Activated naive CD4-positive, alpha-beta T cell treated with anti-CD3 and anti-CD28 coated beads, Interleukin-2, amount 50 U/mL, for 24 hours (primary cell): ENCODE measurements at regions not wholly inside any gene's neighbourhood (a gene's known extent, or its start where the extent isn't known, plus 50 kb on each side); places are given as distances from the start of the nearest gene placed in this dataset.

ENCODE experiments used
- H3K27ac Mint-ChIP-seq: one replicate; pipeline ENCODE4 v1.8.0; 2021; ENCODE audit warnings: mild to moderate bottlenecking, mixed read lengths
- H3K27me3 Mint-ChIP-seq: one replicate; pipeline ENCODE4 v1.8.0; 2021; ENCODE audit warnings: mixed read lengths
- H3K36me3 Mint-ChIP-seq: one replicate; pipeline ENCODE4 v1.8.0; 2021; ENCODE audit warnings: mixed read lengths
- H3K4me1 Mint-ChIP-seq: one replicate; pipeline ENCODE4 v1.8.0; 2021; ENCODE audit warnings: mixed read lengths
- H3K4me3 Mint-ChIP-seq: one replicate; pipeline ENCODE4 v1.8.0; 2021; ENCODE audit warnings: mild to moderate bottlenecking, mixed read lengths
- H3K9me3 Mint-ChIP-seq: one replicate; pipeline ENCODE4 v1.8.0; 2021; ENCODE audit warnings: mixed read lengths

GRCh38 chr4:65791812-65792308 is 121.6 kb upstream of the EPHA5 start:
- no peaks in the 10 kb centered on the region for H3K36me3 Mint-ChIP-seq
- no peak overlapping the region for H3K27ac Mint-ChIP-seq
- H3K9me3 Mint-ChIP-seq, result no peaks in the 10 kb centered on the region
- H3K27me3 Mint-ChIP-seq, result no peaks in the 10 kb centered on the region
- H3K4me1 Mint-ChIP-seq, result no peaks in the 10 kb centered on the region
- no peak overlapping the region for H3K4me3 Mint-ChIP-seq

- Mint-ChIP-seq H3K27me3 (no peaks in the 10 kb centered on the region), H3K9me3 (no peaks in the 10 kb centered on the region), H3K36me3 (no peaks in the 10 kb centered on the region), H3K4me3 (no peak overlapping the region), H3K4me1 (no peaks in the 10 kb centered on the region), H3K27ac (no peak overlapping the region)
These were observed 121.0 kb upstream of the EPHA5 start for GRCh38 chr4:65791111-65791811.

GRCh38 chr4:65789805-65790204 is 119.5 kb upstream of the EPHA5 start:
- H3K27ac Mint-ChIP-seq, result no peak overlapping the region
- H3K4me3 Mint-ChIP-seq, result no peak overlapping the region
- no peaks in the 10 kb centered on the region for H3K4me1 Mint-ChIP-seq
- no peaks in the 10 kb centered on the region for H3K27me3 Mint-ChIP-seq
- peaks cover 3% of the 10 kb centered on the region for H3K9me3 Mint-ChIP-seq
- H3K36me3 Mint-ChIP-seq, result no peaks in the 10 kb centered on the region

- H3K9me3 Mint-ChIP-seq, result peaks cover 7% of the 10 kb centered on the region
- H3K4me1 Mint-ChIP-seq, result no peaks in the 10 kb centered on the region
- no peaks in the 10 kb centered on the region for H3K36me3 Mint-ChIP-seq
- no peak overlapping the region for H3K27ac Mint-ChIP-seq
- no peak overlapping the region for H3K4me3 Mint-ChIP-seq
- H3K27me3 Mint-ChIP-seq, result no peaks in the 10 kb centered on the region
These were observed 119.1 kb upstream of the EPHA5 start for GRCh38 chr4:65789341-65789740.

- no peak overlapping the region for H3K4me3 Mint-ChIP-seq
- no peaks in the 10 kb centered on the region for H3K36me3 Mint-ChIP-seq
- no peaks in the 10 kb centered on the region for H3K4me1 Mint-ChIP-seq
- H3K9me3 Mint-ChIP-seq, result peaks cover 15% of the 10 kb centered on the region
- H3K27ac Mint-ChIP-seq, result no peak overlapping the region
- no peaks in the 10 kb centered on the region for H3K27me3 Mint-ChIP-seq
These were observed 107.0 kb upstream of the EPHA5 start for GRCh38 chr4:65777270-65777669.

GRCh38 chr4:65773636-65774035 is 103.3 kb upstream of the EPHA5 start:
- H3K27me3 Mint-ChIP-seq, result no peaks in the 10 kb centered on the region
- H3K4me3 Mint-ChIP-seq, result no peak overlapping the region
- H3K27ac Mint-ChIP-seq, result no peak overlapping the region
- no peaks in the 10 kb centered on the region for H3K4me1 Mint-ChIP-seq
- peaks cover 16% of the 10 kb centered on the region for H3K9me3 Mint-ChIP-seq
- H3K36me3 Mint-ChIP-seq, result no peaks in the 10 kb centered on the region

GRCh38 chr4:65747386-65747785 is 77.1 kb upstream of the EPHA5 start:
- no peaks in the 10 kb centered on the region for H3K36me3 Mint-ChIP-seq
- H3K27ac Mint-ChIP-seq, result no peak overlapping the region
- H3K9me3 Mint-ChIP-seq, result no peaks in the 10 kb centered on the region
- no peaks in the 10 kb centered on the region for H3K27me3 Mint-ChIP-seq
- no peak overlapping the region for H3K4me3 Mint-ChIP-seq
- H3K4me1 Mint-ChIP-seq, result no peaks in the 10 kb centered on the region

- H3K27ac Mint-ChIP-seq, result no peak overlapping the region
- no peaks in the 10 kb centered on the region for H3K36me3 Mint-ChIP-seq
- no peaks in the 10 kb centered on the region for H3K27me3 Mint-ChIP-seq
- no peaks in the 10 kb centered on the region for H3K4me1 Mint-ChIP-seq
- H3K4me3 Mint-ChIP-seq, result no peak overlapping the region
- no peaks in the 10 kb centered on the region for H3K9me3 Mint-ChIP-seq
These were observed 67.8 kb upstream of the EPHA5 start for GRCh38 chr4:65738134-65738533.

GRCh38 chr4:65737672-65738071 is 67.4 kb upstream of the EPHA5 start:
- no peak overlapping the region for H3K4me3 Mint-ChIP-seq
- no peaks in the 10 kb centered on the region for H3K27me3 Mint-ChIP-seq
- no peaks in the 10 kb centered on the region for H3K36me3 Mint-ChIP-seq
- H3K27ac Mint-ChIP-seq, result no peak overlapping the region
- H3K4me1 Mint-ChIP-seq, result no peaks in the 10 kb centered on the region
- no peaks in the 10 kb centered on the region for H3K9me3 Mint-ChIP-seq

GRCh38 chr4:65724973-65725372 is 54.7 kb upstream of the EPHA5 start:
- Mint-ChIP-seq H3K36me3 (no peaks in the 10 kb centered on the region), H3K4me1 (no peaks in the 10 kb centered on the region), H3K4me3 (no peak overlapping the region), H3K9me3 (peaks cover 11% of the 10 kb centered on the region), H3K27me3 (no peaks in the 10 kb centered on the region), H3K27ac (no peak overlapping the region)
